Astrocyte of the spinal cord (primary cell): ENCODE measurements at regions not wholly inside any gene's neighbourhood (a gene's known extent, or its start where the extent isn't known, plus 50 kb on each side); places are given as distances from the start of the nearest gene placed in this dataset.

Experiments
- DNase-seq: peaks from one replicate; pipeline ENCODE4 v3.0.0; 2011; ENCODE audit warnings: low read depth, low spot score
- H3K4me3 ChIP-seq: 2 replicates; pipeline ENCODE4 v1.5.1; 2011; ENCODE audit warnings: low read depth, mild to moderate bottlenecking, low read length, moderate library complexity
- CTCF ChIP-seq: IDR thresholded peaks from 2 replicates; pipeline ENCODE4 v1.5.1; 2012; ENCODE audit warnings: low read depth, mild to moderate bottlenecking, low read length, inconsistent platforms
- in situ Hi-C: cut with HindIII; loops from 2 replicates; pipeline ENCODE4 v1.10.0; 2017; ENCODE audit warnings: low sequenced_read_pairs

GRCh38 chr2:173830170-173830569, 135.0 kb downstream of the SP3 start:
- no peak overlapping the region for H3K4me3 ChIP-seq
- no peak for TF ChIP-seq CTCF
- in situ Hi-C loops = no loop called here
- DNase-seq = no peak

- in situ Hi-C loops = no loop called here
- no peak for TF ChIP-seq CTCF
- peak; percentile 69 for DNase-seq
- no peak overlapping the region for H3K4me3 ChIP-seq
Observed at GRCh38 chr2:173831312-173832229, 133.6 kb downstream of the SP3 start.

- no peak for TF ChIP-seq CTCF
- in situ Hi-C loops = no loop called here
- DNase-seq = no peak
- no peak overlapping the region for H3K4me3 ChIP-seq
Observed at GRCh38 chr2:173834141-173834540, 131.0 kb downstream of the SP3 start.

GRCh38 chr2:173835726-173836125, 129.4 kb downstream of the SP3 start:
- in situ Hi-C loops = no loop called here
- DNase-seq = no peak
- TF ChIP-seq CTCF = no peak
- no peak overlapping the region for H3K4me3 ChIP-seq

- DNase-seq = no peak
- in situ Hi-C loops = no loop called here
- H3K4me3 ChIP-seq = no peak overlapping the region
- TF ChIP-seq CTCF = no peak
Observed at GRCh38 chr2:173841110-173841509, 124.1 kb downstream of the SP3 start.

GRCh38 chr2:173843526-173843925, 121.6 kb downstream of the SP3 start:
- TF ChIP-seq CTCF = no peak
- H3K4me3 ChIP-seq = no peak overlapping the region

More at GRCh38 chr2:173843526-173843925, 121.6 kb downstream of the SP3 start:
- in situ Hi-C loops = no loop called here
- no peak for DNase-seq
